Breast epithelium (tissue), 3 donors: ENCODE measurements at regions not wholly inside any gene's neighbourhood (a gene's known extent, or its start where the extent isn't known, plus 50 kb on each side); places are given as distances from the start of the nearest gene placed in this dataset.

Experiments used
- CTCF ChIP-seq, 3 donors: fragments of 450-650 bp; IDR thresholded peaks; one replicate each; pipeline ENCODE4 v1.5.1; 2016 to 2017; ENCODE audit warnings: antibody characterized with exemption in 3 of 3, mild to moderate bottlenecking in 3 of 3, moderate library complexity in 3 of 3
- POLR2A ChIP-seq: fragments of 450-650 bp; IDR thresholded peaks from one replicate; pipeline ENCODE4 v1.6.1; 2016; ENCODE audit warnings: antibody characterized with exemption, mild to moderate bottlenecking, moderate library complexity
- POLR2AphosphoS5 ChIP-seq, 3 donors: sonication (generic); formaldehyde crosslinking; IDR thresholded peaks; one replicate each; pipeline ENCODE4 v1.6.1; 2017; ENCODE audit warnings: antibody characterized with exemption in 3 of 3

- TF ChIP-seq CTCF (IDR thresholded peaks at IDR 0.05): no peak
- no peak for TF ChIP-seq POLR2AphosphoS5 (IDR thresholded peaks at IDR 0.05)
- no peak for TF ChIP-seq POLR2A
These were observed 197.3 kb downstream of the SOX9 start for GRCh38 chr17:72318131-72318530.
